ENCODE measurements at regions not wholly inside any gene's neighbourhood (a gene's known extent, or its start where the extent isn't known, plus 50 kb on each side); places are given as distances from the start of the nearest gene placed in this dataset.

DNA sequence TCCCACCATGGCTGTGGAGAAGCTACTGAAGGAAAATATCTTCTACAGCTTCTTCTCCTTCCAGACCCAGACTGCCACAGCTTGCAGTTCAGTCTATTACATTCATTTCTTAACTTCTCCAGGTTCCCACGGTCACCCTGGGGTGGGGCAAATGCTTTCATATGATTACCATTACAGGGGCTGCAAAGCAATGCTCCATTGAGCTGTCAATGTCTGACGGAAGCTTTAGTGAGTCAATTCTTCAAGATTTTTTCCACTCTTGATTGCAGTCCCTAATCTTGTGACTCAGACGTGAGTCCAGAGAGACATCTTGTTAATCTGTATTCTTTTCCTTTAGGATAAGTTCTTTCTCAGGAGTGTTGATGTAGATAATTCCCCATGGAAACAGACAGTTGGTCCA lies 233.4 kb upstream of the DDI1 start:
- no peak for ATAC-seq
- RAD21 ChIA-PET (ENCODE audit: unreplicated experiment) = no interaction called here
- TF ChIP-seq IRF4 (IDR thresholded peaks at IDR 0.05; ENCODE audit: low read depth, low read length) (no peak), JUNB (IDR thresholded peaks at IDR 0.05) (no peak), PML (IDR thresholded peaks at IDR 0.05; ENCODE audit: low read length) (no peak), SUPT20H (IDR thresholded peaks at IDR 0.05; ENCODE audit: borderline replicate concordance, control insufficient read depth, low read depth, low read length) (no peak), TCF7 (IDR thresholded peaks at IDR 0.05; ENCODE audit: borderline replicate concordance) (no peak), KLF5 (IDR thresholded peaks at IDR 0.05; ENCODE audit: partially characterized antibody) (no peak), SPI1 (IDR thresholded peaks at IDR 0.05; ENCODE audit: borderline replicate concordance, insufficient read depth, low read depth, low read length) (no peak), NFYB (IDR thresholded peaks at IDR 0.05; ENCODE audit: insufficient read depth, low read depth, low read length) (no peak), POLR2AphosphoS2 (IDR thresholded peaks at IDR 0.05; ENCODE audit: low read depth, low read length) (no peak), CBX5 (IDR thresholded peaks at IDR 0.05; ENCODE audit: low read depth) (no peak), EP300 (IDR thresholded peaks at IDR 0.05; ENCODE audit: borderline replicate concordance in 1 of 2, control insufficient read depth in 1 of 2, low read depth in 2 of 2, low read length in 2 of 2) (no peak), ZNF384 (IDR thresholded peaks at IDR 0.05; ENCODE audit: borderline replicate concordance, low read depth, low read length) (no peak), NFYA (IDR thresholded peaks at IDR 0.05; ENCODE audit: borderline replicate concordance, low read depth, low read length) (no peak), YY1 (IDR thresholded peaks at IDR 0.05; ENCODE audit: low read depth, low read length) (no peak)
- TF ChIP-seq, protein P1, sequence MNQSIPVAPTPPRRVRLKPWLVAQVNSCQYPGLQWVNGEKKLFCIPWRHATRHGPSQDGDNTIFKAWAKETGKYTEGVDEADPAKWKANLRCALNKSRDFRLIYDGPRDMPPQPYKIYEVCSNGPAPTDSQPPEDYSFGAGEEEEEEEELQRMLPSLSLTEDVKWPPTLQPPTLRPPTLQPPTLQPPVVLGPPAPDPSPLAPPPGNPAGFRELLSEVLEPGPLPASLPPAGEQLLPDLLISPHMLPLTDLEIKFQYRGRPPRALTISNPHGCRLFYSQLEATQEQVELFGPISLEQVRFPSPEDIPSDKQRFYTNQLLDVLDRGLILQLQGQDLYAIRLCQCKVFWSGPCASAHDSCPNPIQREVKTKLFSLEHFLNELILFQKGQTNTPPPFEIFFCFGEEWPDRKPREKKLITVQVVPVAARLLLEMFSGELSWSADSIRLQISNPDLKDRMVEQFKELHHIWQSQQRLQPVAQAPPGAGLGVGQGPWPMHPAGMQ (IDR thresholded peaks at IDR 0.05; ENCODE audit: borderline replicate concordance) = no peak
- TF ChIP-seq, protein P2, sequence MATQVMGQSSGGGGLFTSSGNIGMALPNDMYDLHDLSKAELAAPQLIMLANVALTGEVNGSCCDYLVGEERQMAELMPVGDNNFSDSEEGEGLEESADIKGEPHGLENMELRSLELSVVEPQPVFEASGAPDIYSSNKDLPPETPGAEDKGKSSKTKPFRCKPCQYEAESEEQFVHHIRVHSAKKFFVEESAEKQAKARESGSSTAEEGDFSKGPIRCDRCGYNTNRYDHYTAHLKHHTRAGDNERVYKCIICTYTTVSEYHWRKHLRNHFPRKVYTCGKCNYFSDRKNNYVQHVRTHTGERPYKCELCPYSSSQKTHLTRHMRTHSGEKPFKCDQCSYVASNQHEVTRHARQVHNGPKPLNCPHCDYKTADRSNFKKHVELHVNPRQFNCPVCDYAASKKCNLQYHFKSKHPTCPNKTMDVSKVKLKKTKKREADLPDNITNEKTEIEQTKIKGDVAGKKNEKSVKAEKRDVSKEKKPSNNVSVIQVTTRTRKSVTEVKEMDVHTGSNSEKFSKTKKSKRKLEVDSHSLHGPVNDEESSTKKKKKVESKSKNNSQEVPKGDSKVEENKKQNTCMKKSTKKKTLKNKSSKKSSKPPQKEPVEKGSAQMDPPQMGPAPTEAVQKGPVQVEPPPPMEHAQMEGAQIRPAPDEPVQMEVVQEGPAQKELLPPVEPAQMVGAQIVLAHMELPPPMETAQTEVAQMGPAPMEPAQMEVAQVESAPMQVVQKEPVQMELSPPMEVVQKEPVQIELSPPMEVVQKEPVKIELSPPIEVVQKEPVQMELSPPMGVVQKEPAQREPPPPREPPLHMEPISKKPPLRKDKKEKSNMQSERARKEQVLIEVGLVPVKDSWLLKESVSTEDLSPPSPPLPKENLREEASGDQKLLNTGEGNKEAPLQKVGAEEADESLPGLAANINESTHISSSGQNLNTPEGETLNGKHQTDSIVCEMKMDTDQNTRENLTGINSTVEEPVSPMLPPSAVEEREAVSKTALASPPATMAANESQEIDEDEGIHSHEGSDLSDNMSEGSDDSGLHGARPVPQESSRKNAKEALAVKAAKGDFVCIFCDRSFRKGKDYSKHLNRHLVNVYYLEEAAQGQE (IDR thresholded peaks at IDR 0.05; ENCODE audit: low read depth, low read length) = no peak
- no TSS peak for BruUV-seq (replicated peaks)
- Histone ChIP-seq H3K9me3 (replicated peaks; ENCODE audit: control insufficient read depth, insufficient read depth, low read length) (no peaks in the 10 kb centered on the region), H3K79me2 (ENCODE audit: control insufficient read depth, insufficient read depth, low read length) (no peaks in the 10 kb centered on the region), H3K4me2 (ENCODE audit: control insufficient read depth, insufficient read depth) (no peak overlapping the region), H3K27ac (ENCODE audit: control insufficient read depth, insufficient read depth) (no peak overlapping the region), H4K20me1 (ENCODE audit: control insufficient read depth, insufficient read depth) (no peaks in the 10 kb centered on the region), H2AFZ (ENCODE audit: control insufficient read depth, low read depth, low read length) (no peak overlapping the region), H3K9ac (ENCODE audit: control insufficient read depth, insufficient read depth, low read length) (no peak overlapping the region), H3K4me1 (ENCODE audit: control insufficient read depth, insufficient read depth, low read length) (no peaks in the 10 kb centered on the region), H3K36me3 (ENCODE audit: control insufficient read depth in 2 of 2, insufficient read depth in 2 of 2, low read length in 1 of 2) (no peaks in the 10 kb centered on the region), H3K27me3 (replicated peaks in 1 of 2; ENCODE audit: control insufficient read depth in 2 of 2, insufficient read depth in 2 of 2, low read length in 1 of 2) (0 out of 4 replicates have a peak, but pooled peaks cover 0 to 2% of the 10 kb centered on the region in 2 experiments), H3K4me3 (no peak overlapping the region)
- no peak for DNase-seq (ENCODE audit: low read depth, low spot score)
- CTCF ChIA-PET = no interaction called here
- intact Hi-C loops (cut with micrococcal nuclease; ENCODE audit: unreplicated experiment) = no loop called here
- SMC1A ChIA-PET (ENCODE audit: uncharacterized antibody, unreplicated experiment) = interaction anchor here (0.8 kb wide), 1 partner anchor 121 kb away, joined by 3 read pairs; no protein-coding TSS in a partner anchor
- in situ Hi-C loops (cut with MboI) = no loop called here
- POLR2A ChIA-PET = no interaction called here
- 21% methylated on average over 3 of the region's 3 CpGs for WGBS (ENCODE audit: insufficient coverage, insufficient replicate concordance, low lambda C conversion rate, missing lambda C conversion rate)
- FAIRE-seq = no peak

All from GM12878 (cell line).